Panc1 (cell line): ENCODE measurements at regions not wholly inside any gene's neighbourhood (a gene's known extent, or its start where the extent isn't known, plus 50 kb on each side); places are given as distances from the start of the nearest gene placed in this dataset.

Experiments used
- ATAC-seq: fragments of 200-7000 bp; cut with Tn5 transposase; 2 replicates; pipeline ENCODE4 v1.9.1; 2020; ENCODE audit warnings: mild to moderate bottlenecking, moderate library complexity
- BruUV-seq: library from RNA; stranded (reverse); fragments of 400-500 nt; replicated peaks from 2 replicates; lab custom pipeline; 2021; lab: Mats Ljungman, UMichigan
- CTCF ChIA-PET: fragments of 300-600 bp; sonication (Branson Sonifier 250); formaldehyde crosslinking; loops from one replicate; lab custom pipeline; 2022; ENCODE audit warnings: antibody characterized with exemption; lab: Charles Lee
- POLR2A ChIA-PET: fragments of 300-600 bp; sonication (Branson Sonifier 250); formaldehyde crosslinking; loops from one replicate; lab custom pipeline; 2022; ENCODE audit warnings: antibody characterized with exemption; lab: Charles Lee
- DNase-seq: peaks from one replicate; pipeline ENCODE4 v3.0.0-alpha.2; 2010; ENCODE audit warnings: low read depth, low spot score
- H3K27ac ChIP-seq: 2 replicates; pipeline ENCODE4 v1.5.1; 2011; ENCODE audit warnings: mild to moderate bottlenecking, low read length, inconsistent platforms
- H3K27me3 ChIP-seq: fragments of 200-500 bp; sonication (Bioruptor generic); 2 replicates; pipeline ENCODE4 v1.6.0; 2014; ENCODE audit warnings: low read length, inconsistent platforms; ENCODE audit not compliant: control insufficient read depth, insufficient read depth
- H3K36me3 ChIP-seq: fragments of 200-500 bp; sonication (Bioruptor generic); 2 replicates; pipeline ENCODE4 v1.5.1; 2014; ENCODE audit warnings: inconsistent platforms, mild to moderate bottlenecking, low read length, moderate library complexity; ENCODE audit not compliant: control insufficient read depth, insufficient read depth
- H3K4me1 ChIP-seq: 2 replicates; pipeline ENCODE4 v1.5.1; 2011; ENCODE audit warnings: inconsistent platforms, mild to moderate bottlenecking, low read length, moderate library complexity; ENCODE audit not compliant: control insufficient read depth, insufficient read depth
- H3K4me3 ChIP-seq, 2 experiments: 2 replicates each; pipeline ENCODE4 v1.5.1; 2011 to 2012; ENCODE audit warnings: low read depth in 2 of 2, low read length in 2 of 2, mild to moderate bottlenecking in 2 of 2, inconsistent platforms in 1 of 2, moderate library complexity in 1 of 2
- H3K9me3 ChIP-seq: fragments of 200-500 bp; sonication (Bioruptor generic); 2 replicates; pipeline ENCODE4 v1.5.1; 2014; ENCODE audit warnings: low read depth, mild to moderate bottlenecking, inconsistent platforms, low read length, moderate library complexity; ENCODE audit not compliant: control insufficient read depth, insufficient read depth
- CTCF ChIP-seq: fragments of 450-650 bp; IDR thresholded peaks from 2 replicates; pipeline ENCODE4 v1.5.1; 2017; ENCODE audit warnings: mild to moderate bottlenecking
- POLR2AphosphoS5 ChIP-seq: IDR thresholded peaks from 2 replicates; pipeline ENCODE4 v1.6.1; 2012; ENCODE audit warnings: mild to moderate bottlenecking, low read depth, low read length, moderate library complexity
- SIN3A ChIP-seq: IDR thresholded peaks from 2 replicates; pipeline ENCODE4 v1.6.1; 2012; ENCODE audit warnings: low read depth, mild to moderate bottlenecking, low read length, moderate library complexity, borderline replicate concordance; ENCODE audit not compliant: insufficient read depth
- TCF7L2 ChIP-seq: IDR thresholded peaks from 2 replicates; pipeline ENCODE4 v1.6.1; 2011; ENCODE audit warnings: mild to moderate bottlenecking, low read depth, low read length, inconsistent platforms
- in situ Hi-C: cut with HindIII; loops from 2 replicates; pipeline ENCODE4 v1.10.0; 2016; ENCODE audit warnings: low sequenced_read_pairs, low pct_unique_long_range_greater_than_20kb
- intact Hi-C: fragments of 100-400 bp; cut with micrococcal nuclease; formaldehyde crosslinking; loops from one replicate; pipeline ENCODE4 v1.10.0; 2022; ENCODE audit not compliant: unreplicated experiment
- TF ChIP-seq, protein P1 (sequence below), 2 experiments: IDR thresholded peaks; 2 replicates each; pipeline ENCODE4 v1.6.1; 2011 to 2012; ENCODE audit warnings: low read depth in 2 of 2, control low read depth in 1 of 2, low read length in 1 of 2, mild to moderate bottlenecking in 1 of 2, moderate library complexity in 1 of 2; ENCODE audit not compliant: insufficient read depth in 1 of 2

DNA sequence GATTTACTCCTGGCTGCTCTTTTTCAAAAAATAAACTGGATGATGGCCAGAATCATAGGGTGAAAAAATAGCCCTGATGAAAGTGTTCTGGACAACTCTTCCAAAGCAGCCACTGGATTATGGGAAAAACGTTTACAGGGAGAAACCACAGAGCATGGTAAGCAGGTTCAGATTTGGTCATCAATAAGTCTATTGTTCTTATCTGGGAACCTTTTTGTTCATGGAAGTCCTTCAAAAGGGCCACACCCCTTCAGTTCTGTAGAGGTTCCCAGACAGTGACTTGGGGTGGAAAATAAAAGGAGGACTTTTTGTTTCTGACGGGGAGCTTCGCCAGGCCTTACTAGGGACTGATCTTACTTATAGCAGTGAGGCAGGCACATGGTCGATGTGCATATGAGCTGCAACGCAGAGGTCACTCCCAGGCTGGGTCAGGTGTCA, 117.4 kb upstream of the SLC38A2 start:
- BruUV-seq: no TSS peak
- ChIA-PET CTCF (no interaction called here), POLR2A (no interaction called here)
- TF ChIP-seq, protein P1, sequence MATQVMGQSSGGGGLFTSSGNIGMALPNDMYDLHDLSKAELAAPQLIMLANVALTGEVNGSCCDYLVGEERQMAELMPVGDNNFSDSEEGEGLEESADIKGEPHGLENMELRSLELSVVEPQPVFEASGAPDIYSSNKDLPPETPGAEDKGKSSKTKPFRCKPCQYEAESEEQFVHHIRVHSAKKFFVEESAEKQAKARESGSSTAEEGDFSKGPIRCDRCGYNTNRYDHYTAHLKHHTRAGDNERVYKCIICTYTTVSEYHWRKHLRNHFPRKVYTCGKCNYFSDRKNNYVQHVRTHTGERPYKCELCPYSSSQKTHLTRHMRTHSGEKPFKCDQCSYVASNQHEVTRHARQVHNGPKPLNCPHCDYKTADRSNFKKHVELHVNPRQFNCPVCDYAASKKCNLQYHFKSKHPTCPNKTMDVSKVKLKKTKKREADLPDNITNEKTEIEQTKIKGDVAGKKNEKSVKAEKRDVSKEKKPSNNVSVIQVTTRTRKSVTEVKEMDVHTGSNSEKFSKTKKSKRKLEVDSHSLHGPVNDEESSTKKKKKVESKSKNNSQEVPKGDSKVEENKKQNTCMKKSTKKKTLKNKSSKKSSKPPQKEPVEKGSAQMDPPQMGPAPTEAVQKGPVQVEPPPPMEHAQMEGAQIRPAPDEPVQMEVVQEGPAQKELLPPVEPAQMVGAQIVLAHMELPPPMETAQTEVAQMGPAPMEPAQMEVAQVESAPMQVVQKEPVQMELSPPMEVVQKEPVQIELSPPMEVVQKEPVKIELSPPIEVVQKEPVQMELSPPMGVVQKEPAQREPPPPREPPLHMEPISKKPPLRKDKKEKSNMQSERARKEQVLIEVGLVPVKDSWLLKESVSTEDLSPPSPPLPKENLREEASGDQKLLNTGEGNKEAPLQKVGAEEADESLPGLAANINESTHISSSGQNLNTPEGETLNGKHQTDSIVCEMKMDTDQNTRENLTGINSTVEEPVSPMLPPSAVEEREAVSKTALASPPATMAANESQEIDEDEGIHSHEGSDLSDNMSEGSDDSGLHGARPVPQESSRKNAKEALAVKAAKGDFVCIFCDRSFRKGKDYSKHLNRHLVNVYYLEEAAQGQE (IDR thresholded peaks at IDR 0.05; ENCODE audit: insufficient read depth in 1 of 2, low read depth in 2 of 2, low read length in 1 of 2): no peak
- TF ChIP-seq POLR2AphosphoS5 (no peak), SIN3A (no peak), TCF7L2 (no peak), CTCF (no peak)
- DNase-seq (no peak), ATAC-seq (no peak)
- no peaks in the 10 kb centered on the region for H3K9me3 ChIP-seq
- H3K36me3 ChIP-seq: no peaks in the 10 kb centered on the region
- intact Hi-C loops (loop anchor here (2.0 kb wide), 1 partner anchor 59 kb away; no protein-coding TSS in a partner anchor), in situ Hi-C loops (no loop called here)
- no peak overlapping the region for H3K4me3 ChIP-seq
- H3K27ac ChIP-seq: peak overlapping the region; percentile 72
- peaks cover 39% of the 10 kb centered on the region for H3K4me1 ChIP-seq
- no peaks in the 10 kb centered on the region for H3K27me3 ChIP-seq

DNA sequence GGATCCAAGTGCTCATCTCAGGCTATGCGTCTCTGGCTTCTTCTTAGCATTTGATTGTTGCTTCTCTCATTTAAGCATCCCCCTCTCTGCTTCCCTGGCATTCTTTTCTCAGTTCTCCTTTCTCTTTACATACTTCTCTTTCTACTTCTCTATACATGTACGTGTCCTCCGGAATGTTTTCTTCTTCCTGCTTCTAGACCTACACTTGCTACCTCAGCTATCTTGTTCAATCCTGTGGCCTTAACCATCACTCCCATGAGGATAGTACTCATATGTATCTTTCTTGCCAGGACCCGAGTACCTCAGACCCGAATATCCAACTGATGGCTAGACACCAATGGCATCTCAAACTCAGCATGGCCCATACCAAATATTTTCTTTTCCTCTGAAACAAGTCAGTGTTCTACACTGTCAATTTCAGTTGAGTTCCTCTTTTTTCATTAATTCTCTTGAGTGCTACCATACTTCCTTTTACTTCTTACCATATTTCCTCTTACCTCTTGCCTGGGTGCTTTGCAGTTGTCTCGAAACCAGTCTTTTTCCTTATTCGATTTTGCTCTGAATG, 115.1 kb upstream of the SLC38A2 start:
- Histone ChIP-seq H3K27me3 (no peaks in the 10 kb centered on the region), H3K4me3 (no peak overlapping the region), H3K9me3 (no peaks in the 10 kb centered on the region), H3K4me1 (peaks cover 16% of the 10 kb centered on the region), H3K27ac (peak overlapping the region; percentile 60; the same call in 1 of the 2 replicates), H3K36me3 (no peaks in the 10 kb centered on the region)
- in situ Hi-C loops (no loop called here), intact Hi-C loops (no loop called here)
- TF ChIP-seq, protein P1 (IDR thresholded peaks at IDR 0.05; ENCODE audit: insufficient read depth in 1 of 2, low read depth in 2 of 2, low read length in 1 of 2): no peak
- no peak for TF ChIP-seq POLR2AphosphoS5
- TF ChIP-seq SIN3A: no peak
- no peak for TF ChIP-seq TCF7L2
- TF ChIP-seq CTCF: no peak
- DNase-seq: no peak
- CTCF ChIA-PET: no interaction called here
- no peak for ATAC-seq
- POLR2A ChIA-PET: interaction anchor here (0.6 kb wide), 1 partner anchor 212 kb away, joined by 11 read pairs; no protein-coding TSS in a partner anchor
- BruUV-seq: no TSS peak
